22Rv1 (cell line): ENCODE measurements at regions not wholly inside any gene's neighbourhood (a gene's known extent, or its start where the extent isn't known, plus 50 kb on each side); places are given as distances from the start of the nearest gene placed in this dataset.

Experiments
- CTCF ChIP-seq: fragments of 450-650 bp; IDR thresholded peaks from 2 replicates; pipeline ENCODE4 v1.5.1; 2017; ENCODE audit warnings: mild to moderate bottlenecking
- ZFX ChIP-seq: fragments of 450-650 bp; IDR thresholded peaks from 2 replicates; pipeline ENCODE4 v1.6.1; 2017; ENCODE audit warnings: antibody characterized with exemption, borderline replicate concordance

- no peak for TF ChIP-seq CTCF
- no peak for TF ChIP-seq ZFX
Measured at GRCh38 chr21:20330652-20331051, 667.6 kb upstream of the NCAM2 start.
